ENCODE measurements at regions not wholly inside any gene's neighbourhood (a gene's known extent, or its start where the extent isn't known, plus 50 kb on each side); places are given as distances from the start of the nearest gene placed in this dataset.

DNA sequence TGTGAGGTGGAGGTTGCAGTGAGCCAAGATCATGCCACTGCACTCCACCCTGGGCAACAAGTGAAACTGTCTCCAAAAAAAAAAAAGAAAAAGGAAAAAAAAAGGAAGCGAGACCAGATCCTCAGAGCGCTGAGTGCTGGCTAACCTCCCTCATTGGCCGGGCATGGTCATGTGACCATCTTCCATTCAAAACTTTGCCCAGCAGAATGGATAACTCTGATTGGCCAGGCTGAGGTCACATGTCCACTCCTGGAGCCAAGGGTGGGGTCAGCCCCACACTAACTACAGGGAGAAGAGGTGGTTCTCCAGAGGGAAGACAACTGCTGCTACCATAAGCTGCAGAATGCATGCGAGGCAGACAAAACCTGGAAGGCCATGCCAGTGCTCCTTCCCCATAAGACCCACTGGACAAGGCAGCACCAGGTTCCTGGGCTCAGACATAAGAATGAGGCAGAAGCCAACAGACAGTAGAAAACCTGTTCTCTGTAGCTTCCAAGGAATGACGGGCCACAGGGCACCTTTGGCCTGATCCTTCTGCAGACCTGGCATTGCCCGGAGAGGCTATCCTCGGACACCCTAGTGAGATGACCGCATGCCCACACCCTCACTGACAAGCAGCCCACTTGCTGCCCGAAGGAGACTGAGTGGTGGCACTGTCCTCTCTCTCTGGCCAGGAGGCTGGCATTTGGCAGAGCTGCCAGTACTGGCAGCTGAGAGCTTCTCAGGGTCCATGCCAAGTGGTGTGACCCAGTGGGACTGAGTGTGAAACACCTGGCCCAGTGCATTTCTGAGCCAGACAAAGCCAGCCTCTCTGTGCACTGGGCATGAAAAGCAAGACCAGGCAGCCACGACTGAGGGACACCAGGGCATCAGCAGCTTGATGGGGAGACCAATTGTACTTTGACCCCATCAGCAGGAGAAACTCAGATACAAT lies 311.9 kb upstream of the SULF2 start:
- no peak for DNase-seq

DNA sequence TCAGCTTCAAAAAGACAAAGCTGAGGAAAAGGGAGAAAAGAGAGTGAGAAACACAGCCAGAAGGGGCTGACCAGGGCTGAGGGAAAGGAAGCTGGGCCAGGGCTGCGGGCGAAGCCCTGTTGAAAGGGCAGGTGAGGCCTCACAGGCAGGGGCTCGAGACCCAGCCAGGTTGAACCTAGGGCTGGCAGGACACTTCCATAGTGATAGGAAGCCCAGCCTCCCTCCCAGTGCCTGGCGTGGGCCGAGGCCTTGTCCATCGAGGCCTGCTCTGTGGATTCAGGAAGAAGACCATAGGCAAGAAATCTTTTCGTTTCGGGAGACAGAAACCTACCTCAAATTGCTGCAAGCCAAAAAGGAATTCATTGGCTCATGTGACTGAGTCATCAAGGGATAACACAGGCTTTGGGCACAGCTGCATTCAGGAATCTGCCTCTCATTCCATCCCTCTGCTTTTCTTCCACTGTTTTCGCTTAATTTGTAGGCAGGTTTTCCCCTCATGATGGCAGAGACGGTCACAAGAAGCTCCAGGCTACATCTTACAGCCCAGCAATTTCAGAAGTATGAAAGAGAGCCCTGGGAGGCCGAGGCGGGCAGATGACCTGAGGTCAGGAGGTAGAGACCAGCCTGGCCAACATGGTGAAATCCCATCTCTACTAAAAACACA lies 311.1 kb upstream of the SULF2 start:
- no peak for DNase-seq

DNA sequence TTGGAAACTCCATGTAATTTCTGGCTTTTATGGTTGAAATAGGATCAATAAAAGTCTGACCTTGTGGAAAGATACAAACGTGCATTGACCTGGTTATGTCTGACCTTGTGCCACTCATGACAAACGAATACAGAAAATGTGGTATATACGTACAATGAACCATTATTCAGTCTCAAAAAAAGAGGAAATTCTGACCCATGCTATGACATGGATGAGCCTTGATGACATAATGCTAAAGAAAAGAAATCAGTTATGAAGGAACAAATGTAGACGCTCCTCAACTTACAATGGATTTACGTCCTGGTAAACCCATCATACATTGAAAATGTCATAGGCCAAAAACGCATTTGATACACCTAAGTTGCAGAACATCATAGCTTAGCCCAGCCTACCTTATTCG lies 309.7 kb upstream of the SULF2 start:
- no peak for DNase-seq

DNA sequence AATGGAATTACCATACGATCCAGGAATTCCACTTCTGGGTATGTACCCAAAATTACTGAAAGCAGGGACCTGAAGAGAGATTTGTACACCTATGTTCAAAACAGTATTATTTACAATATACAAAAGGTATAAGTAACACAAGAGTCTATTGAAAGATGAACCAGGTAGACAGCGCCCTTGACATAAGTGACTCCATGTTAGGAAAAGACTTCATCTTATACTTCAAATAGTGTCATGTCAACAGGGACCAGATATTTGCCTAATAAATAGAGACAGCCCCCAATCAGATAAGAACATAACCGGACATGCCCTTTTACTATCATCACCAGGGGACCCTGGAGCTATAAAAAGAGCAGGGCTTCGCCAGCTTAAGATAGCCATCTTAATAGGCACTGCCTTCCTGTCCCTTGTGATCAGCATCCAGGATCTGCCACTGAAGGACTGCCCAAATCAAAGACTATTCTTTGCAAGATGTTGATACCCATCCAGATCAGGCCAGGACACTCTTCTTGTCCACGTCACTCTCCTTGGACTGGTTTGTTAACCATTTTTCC lies 309.0 kb upstream of the SULF2 start:
- no peak for DNase-seq

DNA sequence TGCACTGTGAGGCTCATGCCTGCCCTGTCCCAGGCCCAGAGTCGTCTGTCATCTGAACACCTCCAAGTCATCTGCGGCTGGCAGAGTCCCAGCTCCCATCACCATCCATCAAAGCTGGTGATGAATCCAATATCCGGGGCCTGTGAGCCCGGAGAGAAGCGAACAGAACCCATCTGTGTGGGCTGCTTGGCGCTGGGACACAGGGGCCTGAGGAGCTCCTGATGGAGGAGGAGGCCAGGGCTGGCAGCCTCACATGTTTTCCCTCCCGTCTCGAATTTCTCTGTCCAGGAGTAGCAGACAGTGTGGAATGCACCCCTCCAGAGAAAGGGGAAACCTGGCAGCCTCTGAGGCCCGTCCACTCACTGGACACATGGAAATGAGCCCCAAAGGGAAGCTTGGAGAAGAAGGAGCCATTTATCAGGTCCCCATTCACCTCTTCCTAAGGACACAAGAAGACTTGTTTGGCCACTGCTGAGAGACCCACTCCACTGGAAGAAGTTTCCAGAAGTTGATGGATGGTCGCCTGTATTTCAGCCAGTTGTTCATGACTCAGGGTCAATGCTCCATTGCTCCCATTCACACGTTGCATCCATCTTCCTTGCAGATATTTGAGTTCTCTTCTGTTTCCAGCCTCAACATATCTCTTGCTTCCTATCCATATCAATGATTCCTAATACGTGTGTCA lies 307.5 kb upstream of the SULF2 start:
- no peak for DNase-seq

DNA sequence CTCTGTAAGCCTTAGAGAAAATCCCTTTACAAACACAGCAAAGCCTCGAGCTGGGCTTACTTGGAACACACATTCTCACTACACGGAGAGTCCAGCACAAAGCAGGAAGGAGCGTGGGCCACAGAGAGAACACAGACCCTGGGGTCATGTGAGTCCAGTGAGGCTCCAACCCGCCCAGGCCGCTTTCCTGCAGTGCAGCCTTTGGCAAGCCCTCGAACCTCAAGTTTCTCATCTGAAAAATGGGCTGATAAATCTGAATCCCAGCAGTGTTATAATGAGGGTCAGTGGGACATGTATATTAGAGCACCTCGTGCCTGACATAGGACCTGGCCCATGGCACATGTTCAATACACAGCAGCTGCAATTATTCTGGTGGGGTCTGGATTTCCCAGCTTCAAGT lies 305.5 kb upstream of the SULF2 start:
- DNase-seq, result no peak

DNA sequence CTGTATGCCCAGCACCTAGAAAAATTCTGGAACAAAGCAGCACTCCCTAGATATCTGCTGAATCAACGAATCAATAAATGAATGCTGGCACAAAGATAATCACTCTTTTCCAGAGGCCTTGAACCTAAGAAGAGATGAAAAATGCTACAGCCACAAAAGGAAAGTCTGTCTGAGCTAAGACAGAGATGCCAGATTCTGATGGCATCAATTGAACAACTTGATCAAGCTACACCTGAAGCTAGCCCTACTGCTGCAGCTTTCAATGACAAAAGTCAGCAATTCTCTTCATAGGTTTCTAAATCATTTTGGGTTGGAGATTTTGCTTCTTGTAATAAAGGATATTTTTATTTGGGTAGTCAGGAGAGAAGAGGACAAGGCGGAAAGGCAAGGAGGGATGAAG lies 305.0 kb upstream of the SULF2 start:
- DNase-seq, result no peak

DNA sequence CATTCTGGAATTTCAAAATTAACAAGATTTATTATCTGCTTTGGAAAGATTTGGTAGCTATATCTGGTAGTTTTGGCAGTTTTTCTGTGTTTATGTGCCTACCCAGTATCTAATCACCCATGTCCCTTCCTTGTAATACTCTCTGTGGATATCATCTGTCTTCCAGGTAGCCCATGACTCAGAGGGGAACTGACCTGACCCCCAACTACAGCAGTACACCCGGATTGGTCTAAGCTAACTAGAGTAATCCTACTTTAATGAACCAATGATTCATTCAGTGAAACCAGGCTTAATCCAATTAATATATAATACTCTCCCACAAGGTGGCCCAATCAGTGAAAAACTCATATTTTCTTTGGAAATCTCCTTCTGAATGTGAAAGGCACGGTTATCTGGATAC lies 295.3 kb upstream of the SULF2 start:
- no peak for DNase-seq

DNA sequence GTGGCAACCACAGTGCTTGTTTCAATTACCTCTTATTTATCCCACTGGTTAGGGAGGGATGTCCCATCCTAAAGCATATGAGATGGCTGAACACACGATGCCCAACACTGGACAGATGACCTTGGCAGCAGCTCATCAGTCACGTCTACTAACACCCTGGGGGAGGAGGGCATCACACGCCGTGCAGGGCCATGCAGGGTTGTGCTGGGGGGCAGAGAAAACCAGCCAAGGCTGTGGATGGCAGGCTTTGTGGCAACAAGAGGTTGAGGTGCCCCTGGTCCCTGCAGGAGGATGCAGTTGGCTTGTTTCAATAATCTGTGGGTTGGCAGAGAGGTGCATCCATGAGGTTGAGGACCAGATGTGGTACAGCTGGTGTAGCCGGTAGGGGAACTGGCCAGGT lies 293.7 kb upstream of the SULF2 start:
- no peak for DNase-seq

DNA sequence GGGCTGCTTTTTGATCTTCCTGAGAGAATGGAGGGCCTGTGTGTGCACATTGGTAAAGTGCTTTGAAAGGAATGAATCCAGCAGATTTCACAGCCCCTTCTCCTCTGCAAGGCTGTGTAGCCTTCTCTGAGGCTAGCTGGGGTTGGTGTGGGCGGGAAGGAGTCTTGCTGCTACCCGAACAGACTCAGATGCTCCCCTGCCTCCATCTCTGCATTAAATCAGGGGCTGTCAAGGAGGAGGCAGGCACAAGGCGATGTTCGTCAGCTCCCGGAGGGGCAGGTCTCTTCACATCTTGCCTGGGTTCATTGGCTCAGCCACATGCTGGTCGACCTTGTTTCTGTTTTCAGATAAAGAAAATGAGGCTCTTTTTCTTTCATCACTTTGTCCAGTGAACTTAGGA lies 291.5 kb upstream of the SULF2 start:
- DNase-seq, result no peak

DNA sequence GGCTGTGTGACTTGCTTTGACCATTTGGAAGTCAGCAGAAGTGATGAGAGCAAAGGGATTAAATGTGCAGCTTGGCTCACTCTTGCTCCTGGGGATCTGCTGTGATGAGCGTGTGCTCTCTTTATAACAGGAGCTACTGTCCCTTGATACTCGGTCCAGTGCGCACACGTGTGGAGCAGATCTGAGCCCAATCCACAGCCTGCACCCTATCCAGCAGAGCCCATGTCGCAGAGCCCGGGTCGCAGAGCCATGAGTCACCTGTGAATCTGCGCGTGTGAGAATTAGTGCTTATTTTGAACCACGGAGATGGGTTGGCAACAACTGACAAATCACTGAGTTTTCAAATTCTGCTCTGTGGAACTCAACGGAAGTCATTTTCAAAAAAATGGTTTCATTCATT lies 291.0 kb upstream of the SULF2 start:
- DNase-seq, result no peak

DNA sequence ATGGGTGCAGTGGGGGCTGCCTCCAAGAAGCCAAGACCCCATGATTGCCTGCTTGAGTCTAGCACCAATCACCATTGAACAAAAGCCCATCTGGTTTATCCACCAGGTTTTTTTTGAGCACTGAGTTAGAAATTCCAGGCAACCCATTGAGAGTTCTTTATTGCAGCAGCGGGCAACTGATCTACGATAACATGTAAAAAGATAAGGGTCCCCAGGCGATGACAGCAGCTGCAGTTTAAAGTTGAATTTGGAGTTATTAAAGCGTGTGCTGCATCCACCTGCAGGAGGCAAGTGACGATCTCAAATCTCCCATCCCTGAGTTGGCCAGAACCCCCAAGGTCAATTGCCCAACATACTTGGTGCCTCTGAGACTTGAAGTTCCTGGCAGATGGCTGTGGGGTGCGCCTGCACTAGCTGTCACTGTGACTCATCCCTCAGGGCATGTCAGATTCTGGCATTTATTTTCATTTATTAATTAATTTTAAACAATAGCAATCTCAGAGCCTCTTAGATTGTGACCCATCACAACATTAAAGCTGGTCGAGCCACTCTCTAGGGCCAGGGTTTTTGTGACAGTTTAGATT lies 290.4 kb upstream of the SULF2 start:
- DNase-seq, result no peak

DNA sequence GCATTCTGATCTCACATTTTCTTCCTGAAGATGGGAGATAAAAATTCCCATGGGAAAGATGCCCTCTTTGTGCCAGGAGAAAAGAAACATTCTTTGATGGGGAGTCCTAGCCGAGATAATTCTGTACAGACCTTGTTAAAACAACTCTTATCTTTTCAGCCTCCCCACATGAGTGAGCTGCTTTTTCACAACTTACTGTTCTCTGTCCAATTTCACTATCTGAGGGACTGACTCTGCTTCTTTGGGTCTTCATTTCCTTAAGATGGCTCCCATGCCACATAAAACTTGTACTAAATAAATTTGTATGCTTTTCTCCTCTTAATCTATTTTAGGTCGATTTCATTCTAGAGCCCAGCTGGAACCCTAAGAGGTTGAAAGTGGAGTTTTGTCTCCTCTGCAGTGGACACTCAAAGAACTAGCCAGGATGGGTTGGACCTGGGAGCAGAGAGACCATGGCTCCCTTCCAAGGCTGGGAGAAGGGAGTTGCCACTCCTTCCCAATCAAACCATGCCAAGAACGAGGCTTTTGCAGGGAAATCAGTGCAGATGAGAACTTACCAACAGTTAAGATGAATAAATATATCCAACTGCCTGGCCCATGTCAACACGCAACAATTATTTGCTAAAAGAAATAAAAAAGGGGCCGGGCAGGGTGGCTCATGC lies 285.8 kb upstream of the SULF2 start:
- DNase-seq, result no peak

DNA sequence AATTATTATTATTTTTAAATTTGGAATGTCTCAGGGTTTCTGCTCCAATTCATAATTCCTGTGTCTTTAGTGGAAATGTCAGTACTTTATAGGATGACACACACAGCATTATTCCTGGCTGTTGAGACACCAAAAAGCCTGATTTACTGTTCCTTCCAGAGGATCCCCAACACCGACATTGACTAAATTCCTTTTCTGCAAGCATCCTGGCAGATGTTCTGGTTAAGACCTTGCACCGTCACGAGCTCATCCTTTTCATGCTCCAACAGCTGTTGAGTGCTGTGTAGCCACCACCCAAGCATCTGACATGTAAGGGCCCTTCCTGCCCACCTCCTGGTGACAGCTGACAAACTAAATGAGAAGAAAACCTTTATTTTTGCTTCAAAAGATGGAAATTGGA lies 284.3 kb upstream of the SULF2 start:
- no peak for DNase-seq

DNA sequence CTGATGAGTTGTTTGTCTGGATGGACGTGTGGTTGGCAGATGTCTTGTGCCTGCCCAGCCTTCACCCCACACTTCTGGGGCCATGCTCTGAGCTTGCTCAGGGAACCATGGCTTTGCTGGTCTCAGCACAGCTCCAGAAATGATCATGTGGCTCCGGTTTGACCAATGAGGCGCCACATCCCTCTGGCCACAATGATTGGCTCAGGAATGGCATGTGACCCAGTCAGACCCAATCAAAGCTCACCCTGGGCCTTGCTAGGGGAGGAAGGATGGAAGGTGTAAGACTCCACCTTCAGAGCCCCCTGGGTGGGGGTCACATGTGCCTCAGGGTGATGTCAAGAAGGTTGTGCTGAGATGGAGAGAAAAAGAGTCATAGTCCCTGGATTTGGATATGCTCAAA lies 281.6 kb upstream of the SULF2 start:
- no peak for DNase-seq

DNA sequence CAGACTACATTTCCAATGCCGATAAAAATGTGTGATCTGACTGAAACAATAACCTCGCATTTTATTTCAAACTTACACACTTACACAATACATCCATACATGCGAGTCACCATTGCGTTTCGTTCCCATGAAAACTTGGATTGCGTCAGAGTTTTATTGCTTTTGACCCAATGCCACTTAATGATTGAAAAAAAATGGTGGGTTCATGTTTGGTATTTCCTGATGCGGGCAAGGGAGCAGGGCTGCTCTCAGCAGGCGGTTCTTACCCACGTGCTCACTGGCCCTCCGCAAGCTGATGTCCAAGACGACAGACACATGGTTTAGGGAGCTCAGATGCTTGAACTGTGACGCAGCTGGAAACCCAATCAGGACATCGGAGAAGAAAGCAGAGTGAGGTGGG lies 281.0 kb upstream of the SULF2 start:
- DNase-seq, result no peak

DNA sequence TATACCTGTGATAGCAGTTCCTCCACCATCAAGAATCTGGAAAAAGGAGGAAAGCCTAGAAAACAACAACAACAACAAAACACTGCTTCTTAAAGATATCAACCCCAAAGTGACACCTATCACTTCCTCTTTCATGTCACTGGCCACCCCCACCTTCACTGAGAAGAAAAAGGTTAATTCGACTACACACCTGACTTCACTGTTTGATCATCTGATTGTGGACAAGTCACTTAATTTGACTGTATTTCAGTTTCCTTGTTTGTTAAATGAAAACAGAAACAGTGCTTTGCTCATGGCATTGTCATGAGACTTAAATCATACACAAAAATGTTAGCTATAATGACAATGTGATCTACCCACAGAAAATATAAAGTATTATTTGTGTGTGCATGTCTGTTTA lies 280.6 kb upstream of the SULF2 start:
- no peak for DNase-seq

DNA sequence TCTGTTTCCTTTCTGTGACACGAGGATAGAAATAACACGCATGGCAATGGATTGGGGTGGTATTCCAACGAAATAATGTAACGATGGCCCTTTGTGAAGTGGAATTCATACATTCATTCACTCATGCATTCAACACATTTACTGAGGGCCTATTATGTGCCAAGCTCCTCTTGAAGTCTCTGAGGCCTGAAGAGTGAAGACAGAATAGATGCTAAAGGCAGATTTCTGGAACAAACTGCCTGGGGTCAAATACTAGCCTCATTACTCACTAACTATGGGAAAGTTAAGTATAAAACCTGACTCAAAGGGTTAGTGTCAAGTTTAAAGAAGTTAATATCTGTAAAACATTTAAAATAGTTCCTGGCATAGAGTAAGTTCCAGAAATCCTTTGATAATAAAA lies 279.6 kb upstream of the SULF2 start:
- no peak for DNase-seq

DNA sequence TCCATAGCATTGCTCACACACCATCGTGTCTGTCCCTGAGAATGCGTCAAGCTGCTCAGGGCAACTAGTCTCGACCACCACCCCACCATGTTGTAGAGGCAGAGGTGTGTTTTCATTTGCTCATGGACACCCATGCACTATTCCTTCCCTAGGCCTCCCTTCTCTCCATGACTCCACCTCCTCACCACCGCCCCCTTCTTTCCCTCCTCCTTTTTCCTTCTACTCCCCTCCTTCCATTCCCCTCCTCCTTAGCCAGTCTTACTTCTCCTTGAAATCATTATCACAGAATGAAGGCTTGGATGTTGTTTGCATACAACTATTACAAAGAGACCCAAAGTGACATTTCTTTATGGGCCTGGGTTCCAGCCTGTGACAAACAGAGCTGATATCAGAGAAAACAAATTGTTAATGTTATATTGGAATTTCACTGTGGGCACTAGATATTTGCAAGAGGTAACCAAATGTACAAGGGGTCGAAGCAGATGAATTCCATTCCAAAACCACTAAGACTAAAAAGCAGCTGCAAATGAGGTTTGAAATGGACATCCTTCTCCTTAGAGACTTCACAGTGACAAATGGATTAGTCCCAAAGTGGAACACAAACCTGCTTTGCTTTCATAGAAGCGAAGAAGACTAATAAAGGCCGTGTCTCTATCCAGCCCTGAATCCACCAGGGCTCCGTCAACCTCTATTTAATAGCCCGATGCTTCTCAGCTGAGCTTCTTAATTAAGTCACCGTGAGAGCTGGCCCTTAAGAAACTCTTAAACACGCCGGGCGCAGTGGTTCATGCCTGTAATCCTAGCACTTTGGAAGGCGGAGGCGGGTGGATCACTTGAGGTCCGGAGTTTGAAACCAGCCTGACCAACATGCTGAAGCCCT lies 275.8 kb upstream of the SULF2 start:
- DNase-seq, result no peak

DNA sequence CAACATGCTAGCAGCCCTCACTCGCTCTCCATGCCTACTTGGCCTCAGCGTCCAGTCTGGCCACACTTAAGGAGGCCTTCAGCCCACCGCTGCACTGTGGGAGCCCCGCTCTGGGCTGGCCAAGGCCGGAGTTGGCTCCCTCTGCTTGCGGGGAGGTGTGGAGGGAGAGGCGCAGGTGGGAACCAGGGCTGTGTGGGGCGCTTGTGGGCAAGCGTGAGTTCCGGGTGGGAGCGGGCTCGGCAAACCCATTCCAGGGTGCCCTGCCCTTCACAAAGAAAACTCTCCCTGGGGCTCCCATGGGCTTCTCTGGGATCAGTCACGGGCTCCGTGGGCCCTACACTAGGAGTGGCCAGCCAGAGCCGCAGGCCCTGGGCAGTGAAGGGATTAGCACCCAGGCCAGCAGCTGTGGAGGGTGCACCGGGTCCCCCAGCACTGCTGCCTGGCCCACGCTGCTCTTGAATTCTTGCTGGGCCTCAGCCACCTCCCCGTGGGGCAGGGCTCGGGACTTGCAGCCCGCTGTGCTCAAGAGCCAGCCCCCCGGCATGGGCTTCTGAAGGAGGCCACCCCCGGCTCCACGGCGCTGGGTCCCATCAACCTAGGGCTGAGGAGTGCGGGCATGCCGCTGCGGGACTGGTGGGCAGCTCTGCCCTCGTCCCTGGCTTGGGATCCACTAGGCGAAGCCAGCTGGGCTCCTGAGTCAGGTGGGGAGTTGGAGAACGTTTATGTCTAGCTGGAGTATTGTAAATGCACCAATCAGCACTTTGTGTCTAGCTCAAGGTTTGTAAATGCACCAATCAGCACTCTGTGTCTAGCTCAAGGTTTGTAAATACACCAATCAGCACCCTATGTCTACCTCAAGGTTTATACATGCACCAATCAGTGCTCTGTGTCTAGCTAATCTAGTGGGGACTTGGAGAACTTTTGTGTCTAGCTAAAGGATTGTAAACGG lies 273.6 kb upstream of the SULF2 start:
- no peak for DNase-seq

DNA sequence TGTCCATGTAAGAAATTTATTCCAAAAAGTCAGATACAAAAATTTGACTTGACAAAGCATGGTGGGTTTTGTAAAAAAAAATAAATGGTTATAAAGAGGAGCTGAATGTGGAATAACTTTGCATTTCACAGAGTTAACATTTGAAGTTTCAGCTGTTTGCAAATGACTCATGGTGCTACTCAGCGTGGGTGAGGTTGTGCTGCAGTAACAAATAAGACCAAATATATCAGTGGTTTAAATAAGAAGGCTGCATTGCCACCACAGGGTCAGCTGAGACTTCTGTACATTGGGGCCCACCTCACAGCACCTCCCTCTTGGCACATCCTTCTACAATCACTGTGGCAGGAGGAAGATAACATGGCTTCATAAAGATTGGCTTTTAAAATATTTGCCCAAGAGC lies 272.5 kb upstream of the SULF2 start:
- DNase-seq, result no peak
